ENCODE measurements at regions not wholly inside any gene's neighbourhood (a gene's known extent, or its start where the extent isn't known, plus 50 kb on each side); places are given as distances from the start of the nearest gene placed in this dataset.

GRCh38 chr7:121546632-121547543, 150.8 kb upstream of the FAM3C start:
- no peak for TF ChIP-seq CTCF (IDR thresholded peaks at IDR 0.05)
- no peak overlapping the region for H3K4me3 Mint-ChIP-seq
- H3K9me3 Mint-ChIP-seq = peaks cover 14% of the 10 kb centered on the region
- H3K4me1 Mint-ChIP-seq = peaks cover 10% of the 10 kb centered on the region
- peaks cover 3% of the 10 kb centered on the region for H3K27me3 Mint-ChIP-seq (ENCODE audit: low read depth, poor library complexity)
- peaks cover 5% of the 10 kb centered on the region for H3K36me3 Mint-ChIP-seq (ENCODE audit: low read depth)
- no peak for DNase-seq
- H3K27ac Mint-ChIP-seq = no peak overlapping the region

GRCh38 chr7:121545418-121545817, 149.3 kb upstream of the FAM3C start:
- H3K9me3 Mint-ChIP-seq = peaks cover 14% of the 10 kb centered on the region
- H3K4me1 Mint-ChIP-seq = peaks cover 10% of the 10 kb centered on the region
- no peak overlapping the region for H3K27ac Mint-ChIP-seq
- H3K36me3 Mint-ChIP-seq (ENCODE audit: low read depth) = peaks cover 5% of the 10 kb centered on the region
- TF ChIP-seq CTCF (IDR thresholded peaks at IDR 0.05) = no peak
- H3K4me3 Mint-ChIP-seq = no peak overlapping the region
- no peak for DNase-seq
- H3K27me3 Mint-ChIP-seq (ENCODE audit: low read depth, poor library complexity) = peaks cover 3% of the 10 kb centered on the region

- H3K9me3 Mint-ChIP-seq = peaks cover 14% of the 10 kb centered on the region
- H3K27ac Mint-ChIP-seq = peak overlapping the region; percentile 75
- DNase-seq = no peak
- peaks cover 10% of the 10 kb centered on the region for H3K4me1 Mint-ChIP-seq
- H3K27me3 Mint-ChIP-seq (ENCODE audit: low read depth, poor library complexity) = peaks cover 3% of the 10 kb centered on the region
- TF ChIP-seq CTCF (IDR thresholded peaks at IDR 0.05) = no peak
- peaks cover 5% of the 10 kb centered on the region for H3K36me3 Mint-ChIP-seq (ENCODE audit: low read depth)
- H3K4me3 Mint-ChIP-seq = no peak overlapping the region
Observed at GRCh38 chr7:121544726-121545125, 148.6 kb upstream of the FAM3C start.

GRCh38 chr7:121544238-121544637, 148.1 kb upstream of the FAM3C start:
- peaks cover 14% of the 10 kb centered on the region for H3K9me3 Mint-ChIP-seq
- no peak for TF ChIP-seq CTCF (IDR thresholded peaks at IDR 0.05)
- peaks cover 3% of the 10 kb centered on the region for H3K27me3 Mint-ChIP-seq (ENCODE audit: low read depth, poor library complexity)
- peaks cover 10% of the 10 kb centered on the region for H3K4me1 Mint-ChIP-seq
- DNase-seq = no peak
- H3K4me3 Mint-ChIP-seq = no peak overlapping the region
- peaks cover 5% of the 10 kb centered on the region for H3K36me3 Mint-ChIP-seq (ENCODE audit: low read depth)
- H3K27ac Mint-ChIP-seq = no peak overlapping the region

GRCh38 chr7:121541457-121541856, 145.3 kb upstream of the FAM3C start:
- H3K4me1 Mint-ChIP-seq = peaks cover 10% of the 10 kb centered on the region
- H3K9me3 Mint-ChIP-seq = peaks cover 14% of the 10 kb centered on the region
- peaks cover 5% of the 10 kb centered on the region for H3K36me3 Mint-ChIP-seq (ENCODE audit: low read depth)
- peaks cover 5% of the 10 kb centered on the region for H3K27me3 Mint-ChIP-seq (ENCODE audit: low read depth, poor library complexity)
- no peak for TF ChIP-seq CTCF (IDR thresholded peaks at IDR 0.05)
- no peak overlapping the region for H3K4me3 Mint-ChIP-seq
- no peak overlapping the region for H3K27ac Mint-ChIP-seq
- no peak for DNase-seq

- Mint-ChIP-seq H3K36me3 (ENCODE audit: low read depth) (peaks cover 5% of the 10 kb centered on the region), H3K9me3 (peaks cover 9% of the 10 kb centered on the region), H3K4me1 (peaks cover 10% of the 10 kb centered on the region), H3K27ac (no peak overlapping the region), H3K4me3 (no peak overlapping the region), H3K27me3 (ENCODE audit: low read depth, poor library complexity) (peaks cover 5% of the 10 kb centered on the region)
- no peak for DNase-seq
- no peak for TF ChIP-seq CTCF (IDR thresholded peaks at IDR 0.05)
Observed at GRCh38 chr7:121540138-121540537, 144.0 kb upstream of the FAM3C start.

Data from nephron progenitor cell (in vitro differentiated cells).